ENCODE measurements at regions not wholly inside any gene's neighbourhood (a gene's known extent, or its start where the extent isn't known, plus 50 kb on each side); places are given as distances from the start of the nearest gene placed in this dataset.
"Not testable (repeated sequence)": the region's sequence is repeated elsewhere in the genome, so short reads cannot be mapped to it uniquely, and the experiment has no call there.

- no peak for TF ChIP-seq CTCF (IDR thresholded peaks at IDR 0.05; ENCODE audit: low read length)
- H3F3A ChIP-seq (ENCODE audit: insufficient read depth, low read length) = no peaks in the 10 kb centered on the region
- H3K79me2 ChIP-seq (ENCODE audit: insufficient read depth, low read length) = no peaks in the 10 kb centered on the region
- H3K27me3 ChIP-seq (ENCODE audit: insufficient read depth, low read length) = no peaks in the 10 kb centered on the region
- no peaks in the 10 kb centered on the region for H4K20me1 ChIP-seq (ENCODE audit: insufficient read depth, low read length)
- no peak overlapping the region for H3K4me3 ChIP-seq (ENCODE audit: low read depth, low read length, poor library complexity, severe bottlenecking)
- H3K36me3 ChIP-seq (ENCODE audit: insufficient read depth, low read length) = no peaks in the 10 kb centered on the region
- H3K27ac ChIP-seq (ENCODE audit: low read depth, low read length, poor library complexity, severe bottlenecking) = no peak overlapping the region
- no peak overlapping the region for H2AFZ ChIP-seq (ENCODE audit: low read length)
- H3K9ac ChIP-seq (ENCODE audit: low read length) = no peak overlapping the region
- no peaks in the 10 kb centered on the region for H3K4me1 ChIP-seq (ENCODE audit: insufficient read depth, low read length, severe bottlenecking)
- no peaks in the 10 kb centered on the region for H3K9me2 ChIP-seq (ENCODE audit: low read depth, low read length)
- no peak overlapping the region for H3K4me2 ChIP-seq (ENCODE audit: low read length)
- no peaks in the 10 kb centered on the region for H3K9me3 ChIP-seq (ENCODE audit: low read length)
These were observed 197.1 kb upstream of the RASGRP1 start for GRCh38 chr15:38761681-38762080.

GRCh38 chr15:38768970-38769369, 204.4 kb upstream of the RASGRP1 start:
- no peak overlapping the region for H3K4me2 ChIP-seq (ENCODE audit: low read length)
- no peaks in the 10 kb centered on the region for H3K36me3 ChIP-seq (ENCODE audit: insufficient read depth, low read length)
- H3K27me3 ChIP-seq (ENCODE audit: insufficient read depth, low read length) = no peaks in the 10 kb centered on the region
- no peak overlapping the region for H3K4me3 ChIP-seq (ENCODE audit: low read depth, low read length, poor library complexity, severe bottlenecking)
- H3F3A ChIP-seq (ENCODE audit: insufficient read depth, low read length) = no peaks in the 10 kb centered on the region
- no peak overlapping the region for H3K27ac ChIP-seq (ENCODE audit: low read depth, low read length, poor library complexity, severe bottlenecking)
- H3K9ac ChIP-seq (ENCODE audit: low read length) = no peak overlapping the region
- no peaks in the 10 kb centered on the region for H3K79me2 ChIP-seq (ENCODE audit: insufficient read depth, low read length)
- no peaks in the 10 kb centered on the region for H3K9me3 ChIP-seq (ENCODE audit: low read length)
- H2AFZ ChIP-seq (ENCODE audit: low read length) = no peak overlapping the region
- no peaks in the 10 kb centered on the region for H3K9me2 ChIP-seq (ENCODE audit: low read depth, low read length)
- no peaks in the 10 kb centered on the region for H3K4me1 ChIP-seq (ENCODE audit: insufficient read depth, low read length, severe bottlenecking)
- TF ChIP-seq EZH2 (IDR thresholded peaks at IDR 0.05; ENCODE audit: borderline replicate concordance, low read length) (no peak), CTCF (IDR thresholded peaks at IDR 0.05; ENCODE audit: low read length) (peak; percentile 35)
- no peaks in the 10 kb centered on the region for H4K20me1 ChIP-seq (ENCODE audit: insufficient read depth, low read length)

GRCh38 chr15:38769492-38769891, 204.9 kb upstream of the RASGRP1 start:
- Histone ChIP-seq H3K4me1 (ENCODE audit: insufficient read depth, low read length, severe bottlenecking) (no peaks in the 10 kb centered on the region), H3K4me2 (ENCODE audit: low read length) (no peak overlapping the region), H3K79me2 (ENCODE audit: insufficient read depth, low read length) (no peaks in the 10 kb centered on the region), H2AFZ (ENCODE audit: low read length) (no peak overlapping the region), H3K9me3 (ENCODE audit: low read length) (no peaks in the 10 kb centered on the region), H3K27ac (ENCODE audit: low read depth, low read length, poor library complexity, severe bottlenecking) (no peak overlapping the region), H3F3A (ENCODE audit: insufficient read depth, low read length) (no peaks in the 10 kb centered on the region), H3K27me3 (ENCODE audit: insufficient read depth, low read length) (no peaks in the 10 kb centered on the region), H3K36me3 (ENCODE audit: insufficient read depth, low read length) (no peaks in the 10 kb centered on the region), H3K9me2 (ENCODE audit: low read depth, low read length) (no peaks in the 10 kb centered on the region), H4K20me1 (ENCODE audit: insufficient read depth, low read length) (no peaks in the 10 kb centered on the region), H3K9ac (ENCODE audit: low read length) (no peak overlapping the region), H3K4me3 (ENCODE audit: low read depth, low read length, poor library complexity, severe bottlenecking) (no peak overlapping the region)
- TF ChIP-seq EZH2 (IDR thresholded peaks at IDR 0.05; ENCODE audit: borderline replicate concordance, low read length) (no peak), CTCF (IDR thresholded peaks at IDR 0.05; ENCODE audit: low read length) (no peak)

GRCh38 chr15:38774076-38774475, 209.5 kb upstream of the RASGRP1 start:
- H3K9ac ChIP-seq (ENCODE audit: low read length); H3K27me3 ChIP-seq (ENCODE audit: insufficient read depth, low read length); H4K20me1 ChIP-seq (ENCODE audit: insufficient read depth, low read length); H3K9me2 ChIP-seq (ENCODE audit: low read depth, low read length); H2AFZ ChIP-seq (ENCODE audit: low read length); H3K27ac ChIP-seq (ENCODE audit: low read depth, low read length, poor library complexity, severe bottlenecking); H3K36me3 ChIP-seq (ENCODE audit: insufficient read depth, low read length); H3K4me2 ChIP-seq (ENCODE audit: low read length); H3F3A ChIP-seq (ENCODE audit: insufficient read depth, low read length); H3K4me1 ChIP-seq (ENCODE audit: insufficient read depth, low read length, severe bottlenecking); H3K4me3 ChIP-seq (ENCODE audit: low read depth, low read length, poor library complexity, severe bottlenecking); H3K9me3 ChIP-seq (ENCODE audit: low read length); H3K79me2 ChIP-seq (ENCODE audit: insufficient read depth, low read length): not testable (repeated sequence)
